ENCODE measurements at regions not wholly inside any gene's neighbourhood (a gene's known extent, or its start where the extent isn't known, plus 50 kb on each side); places are given as distances from the start of the nearest gene placed in this dataset.

GRCh38 chr6:10174761-10175160 is 240.1 kb downstream of the TFAP2A start:
- H3K9me3 Mint-ChIP-seq, result peaks cover 4 to 9% of the 10 kb centered on the region in 2 experiments
- Histone ChIP-seq H3K4ac (ENCODE audit: low read depth, low read length) (no peak overlapping the region), H2BK15ac (ENCODE audit: low read depth, low read length) (no peak overlapping the region), H3K18ac (ENCODE audit: insufficient read length, low read depth, low read length) (no peak overlapping the region), H3K9ac (ENCODE audit: extremely low read depth, insufficient read length, low read length) (no peak overlapping the region), H2BK20ac (ENCODE audit: low read depth, low read length, poor library complexity, severe bottlenecking) (no peak overlapping the region), H4K91ac (ENCODE audit: insufficient read length, low read depth, low read length) (no peak overlapping the region), H3K79me2 (ENCODE audit: insufficient read depth, low read length) (no peaks in the 10 kb centered on the region), H4K8ac (replicated peaks; ENCODE audit: insufficient read length, low read depth, low read length) (no peak overlapping the region), H3K56ac (ENCODE audit: insufficient read length, low read depth, low read length) (no peak overlapping the region), H3K23ac (ENCODE audit: insufficient read length, low read depth, low read length) (no peak overlapping the region), H4K20me1 (ENCODE audit: control insufficient read depth, insufficient read depth, insufficient read length) (no peaks in the 10 kb centered on the region), H3K14ac (ENCODE audit: insufficient read depth, low read length) (no peak overlapping the region), H2AFZ (ENCODE audit: low read length) (no peak overlapping the region), H3K4me1 (ENCODE audit: insufficient read depth, low read length) (no peaks in the 10 kb centered on the region), H3K27ac (ENCODE audit: insufficient read length, low read depth, low read length) (no peak overlapping the region), H2BK5ac (ENCODE audit: insufficient read length, low read length) (no peak overlapping the region), H2BK120ac (ENCODE audit: low read depth, low read length, poor library complexity, severe bottlenecking) (no peak overlapping the region), H4K5ac (ENCODE audit: insufficient read length, low read depth, low read length) (no peak overlapping the region), H3K23me2 (ENCODE audit: insufficient read length, low read depth, low read length, poor library complexity, severe bottlenecking) (no peaks in the 10 kb centered on the region), H2AK5ac (ENCODE audit: insufficient read length, low read length) (no peak overlapping the region), H3K4me2 (ENCODE audit: insufficient read depth, insufficient read length, low read length) (no peak overlapping the region), H3K27me3 (ENCODE audit: insufficient read depth, low read length) (no peaks in the 10 kb centered on the region), H3K79me1 (ENCODE audit: insufficient read depth, low read depth, low read length, poor library complexity, severe bottlenecking) (no peaks in the 10 kb centered on the region), H3T11ph (ENCODE audit: low read length) (no peak overlapping the region), H3K9me3 (ENCODE audit: control insufficient read depth, low read depth, low read length) (no peaks in the 10 kb centered on the region), H2BK12ac (ENCODE audit: insufficient read length, low read depth, low read length) (no peak overlapping the region)
- no peak overlapping the region for H3K27ac Mint-ChIP-seq
- no peak for TF ChIP-seq CTCF (conservative IDR thresholded peaks at IDR 0.05)
- no CpG with 5 or more reads among the region's 6 CpGs for WGBS (ENCODE audit: extremely low coverage, insufficient read length, low lambda C conversion rate)
- peaks cover 15 to 16% of the 10 kb centered on the region in 2 experiments for H3K4me1 Mint-ChIP-seq
- no peak overlapping the region for H3K4me3 Mint-ChIP-seq
- DNase-seq, result no peak
- peaks cover 2 to 6% (median 3%) of the 10 kb centered on the region in 3 experiments; a peak in 3 of 7 replicates for H3K36me3 Mint-ChIP-seq (ENCODE audit: insufficient read depth in 1 of 3, low read depth in 3 of 3)
- peaks cover 4% of the 10 kb centered on the region; the same call in 1 of the 2 replicates for H3K27me3 Mint-ChIP-seq (ENCODE audit: low read depth)

All from H9 (cell line).